ENCODE measurements at regions not wholly inside any gene's neighbourhood (a gene's known extent, or its start where the extent isn't known, plus 50 kb on each side); places are given as distances from the start of the nearest gene placed in this dataset.

- no peak for DNase-seq (ENCODE audit: low spot score)
- Histone ChIP-seq H3K4me1 (no peaks in the 10 kb centered on the region), H3K27ac (no peak overlapping the region), H3K4me3 (no peak overlapping the region), H3K27me3 (no peaks in the 10 kb centered on the region), H3K36me3 (no peaks in the 10 kb centered on the region), H3K9me3 (no peaks in the 10 kb centered on the region)
- TF ChIP-seq CTCF (IDR thresholded peaks at IDR 0.05), result no peak
Observed at GRCh38 chr12:13588574-13588973, 392.0 kb downstream of the EMP1 start.

- H3K27me3 ChIP-seq, result no peaks in the 10 kb centered on the region
- H3K4me3 ChIP-seq, result no peak overlapping the region
- no peak for DNase-seq (ENCODE audit: low spot score)
- no peaks in the 10 kb centered on the region for H3K36me3 ChIP-seq
- H3K9me3 ChIP-seq, result no peaks in the 10 kb centered on the region
- H3K27ac ChIP-seq, result no peak overlapping the region
- H3K4me1 ChIP-seq, result no peaks in the 10 kb centered on the region
- TF ChIP-seq CTCF (IDR thresholded peaks at IDR 0.05), result no peak
Observed at GRCh38 chr12:13587721-13588390, 391.3 kb downstream of the EMP1 start.

GRCh38 chr12:13586361-13586760, 389.8 kb downstream of the EMP1 start:
- Histone ChIP-seq H3K27me3 (no peaks in the 10 kb centered on the region), H3K4me1 (no peaks in the 10 kb centered on the region), H3K27ac (no peak overlapping the region), H3K9me3 (no peaks in the 10 kb centered on the region), H3K36me3 (no peaks in the 10 kb centered on the region), H3K4me3 (no peak overlapping the region)
- TF ChIP-seq CTCF (IDR thresholded peaks at IDR 0.05), result no peak
- no peak for DNase-seq (ENCODE audit: low spot score)

- Histone ChIP-seq H3K36me3 (no peaks in the 10 kb centered on the region), H3K27me3 (no peaks in the 10 kb centered on the region), H3K4me3 (no peak overlapping the region), H3K27ac (no peak overlapping the region), H3K4me1 (no peaks in the 10 kb centered on the region), H3K9me3 (no peaks in the 10 kb centered on the region)
- DNase-seq (ENCODE audit: low spot score), result no peak
- no peak for TF ChIP-seq CTCF (IDR thresholded peaks at IDR 0.05)
Observed at GRCh38 chr12:13584541-13584940, 388.0 kb downstream of the EMP1 start.

- Histone ChIP-seq H3K4me1 (no peaks in the 10 kb centered on the region), H3K27ac (no peak overlapping the region), H3K4me3 (no peak overlapping the region), H3K27me3 (no peaks in the 10 kb centered on the region), H3K36me3 (no peaks in the 10 kb centered on the region), H3K9me3 (no peaks in the 10 kb centered on the region)
- no peak for TF ChIP-seq CTCF (IDR thresholded peaks at IDR 0.05)
- no peak for DNase-seq (ENCODE audit: low spot score)
Observed at GRCh38 chr12:13583630-13584029, 387.1 kb downstream of the EMP1 start.

GRCh38 chr12:13582421-13582820, 385.9 kb downstream of the EMP1 start:
- Histone ChIP-seq H3K9me3 (no peaks in the 10 kb centered on the region), H3K36me3 (no peaks in the 10 kb centered on the region), H3K4me1 (no peaks in the 10 kb centered on the region), H3K27me3 (no peaks in the 10 kb centered on the region), H3K4me3 (no peak overlapping the region), H3K27ac (no peak overlapping the region)
- no peak for DNase-seq (ENCODE audit: low spot score)
- TF ChIP-seq CTCF (IDR thresholded peaks at IDR 0.05), result no peak

Data from right atrium auricular region (tissue), 2 donors.